ENCODE measurements at regions not wholly inside any gene's neighbourhood (a gene's known extent, or its start where the extent isn't known, plus 50 kb on each side); places are given as distances from the start of the nearest gene placed in this dataset.
A peak's percentile ranks its signal among the peaks of the same experiment; 100 is the strongest.

- DNase-seq, result no peak
Observed at GRCh38 chr6:130314271-130314670, 51.5 kb upstream of the TMEM200A start.

GRCh38 chr6:130313206-130313605 lies 52.6 kb upstream of the TMEM200A start:
- DNase-seq, result no peak

DNA sequence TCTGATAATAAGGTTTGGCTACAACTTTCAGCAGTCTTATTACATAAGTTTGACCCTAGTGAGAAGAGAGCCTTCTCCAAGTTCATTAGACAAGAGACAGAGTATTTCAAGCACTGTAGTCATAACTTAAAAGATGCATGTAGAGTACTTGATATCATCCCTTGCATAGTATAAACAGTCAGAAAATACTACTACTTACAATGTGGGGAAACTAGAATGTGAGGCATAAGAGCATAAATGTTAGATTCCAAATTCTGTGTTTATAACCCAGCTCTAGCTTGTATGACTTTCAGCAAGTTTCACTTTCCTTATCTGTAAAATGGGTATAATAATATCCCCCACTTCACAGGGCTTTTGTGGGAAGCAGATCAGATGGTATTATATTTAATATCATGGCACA lies 56.8 kb upstream of the TMEM200A start:
- no peak for DNase-seq

DNA sequence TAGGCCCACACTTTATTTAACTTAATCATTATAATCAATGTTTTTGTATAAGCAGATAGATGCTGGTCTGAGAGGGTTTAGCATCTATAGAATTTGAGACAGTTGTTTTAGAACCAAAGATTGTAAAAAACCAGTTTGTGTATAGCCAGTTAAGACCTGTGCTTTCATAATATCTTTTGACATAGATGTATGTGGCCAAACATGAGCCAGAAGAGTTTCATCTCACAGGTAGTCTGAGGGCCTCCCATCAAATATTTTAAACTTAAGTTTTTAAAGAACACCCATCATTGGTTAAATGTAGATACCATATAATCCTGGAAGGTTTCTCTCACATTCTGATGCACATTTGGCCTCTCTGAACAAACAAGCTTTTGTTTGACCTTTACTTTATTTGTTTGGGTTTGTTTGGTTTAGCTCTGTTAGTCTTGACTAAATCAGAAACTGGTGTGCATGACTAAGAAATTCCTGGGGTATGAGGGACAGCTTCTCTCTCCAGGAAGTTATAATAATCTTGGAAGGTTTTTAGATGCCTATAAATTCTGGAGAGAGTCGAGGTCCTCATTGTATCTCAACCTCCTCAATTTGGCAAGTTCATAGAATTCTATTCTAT lies 58.0 kb upstream of the TMEM200A start:
- DNase-seq, result no peak

- DNase-seq, result no peak
Observed at GRCh38 chr6:130306377-130306776, 59.4 kb upstream of the TMEM200A start.

- no peak for DNase-seq
Observed at GRCh38 chr6:130303431-130303830, 62.4 kb upstream of the TMEM200A start.

- no peak for DNase-seq
Observed at GRCh38 chr6:130298258-130298657, 67.6 kb upstream of the TMEM200A start.

DNA sequence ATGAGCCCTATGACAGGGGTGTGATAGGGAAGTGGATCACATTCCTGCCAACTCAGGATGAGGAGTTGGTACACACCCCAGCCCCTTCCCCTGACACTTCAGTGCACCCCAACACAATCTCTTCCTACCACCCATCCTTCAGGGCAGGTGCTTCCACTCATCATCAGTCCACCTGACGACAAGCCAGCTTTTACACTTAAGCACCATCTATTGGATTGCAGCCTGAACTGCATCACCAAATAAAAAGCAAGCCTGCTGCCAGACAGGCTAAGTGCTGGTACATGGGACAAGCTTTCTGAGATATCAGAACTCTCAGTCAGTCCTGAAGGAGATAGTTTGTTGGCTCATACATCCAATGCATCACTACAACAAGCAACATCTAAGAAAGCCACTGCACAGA lies 69.0 kb upstream of the TMEM200A start:
- no peak for DNase-seq

DNA sequence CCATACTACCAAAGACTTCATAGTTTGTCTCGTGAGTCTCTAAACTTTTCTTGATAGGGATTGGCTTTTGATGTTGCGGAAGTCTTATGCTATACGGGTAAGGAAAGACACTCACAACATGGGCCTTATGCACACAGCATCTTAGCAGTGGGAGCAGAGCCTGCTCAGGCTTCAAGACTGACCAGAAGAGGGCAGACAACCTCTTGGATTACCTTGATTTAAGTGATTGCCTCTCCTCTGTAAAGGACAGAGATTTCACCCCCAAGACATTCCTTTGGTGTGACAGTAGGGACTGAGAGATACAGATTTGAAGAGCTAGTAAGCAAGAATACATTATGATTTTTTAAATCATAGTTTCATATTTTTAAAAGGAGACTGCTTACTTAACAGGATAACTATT lies 71.0 kb upstream of the SAMD3 start:
- peak; percentile 6 for DNase-seq

DNA sequence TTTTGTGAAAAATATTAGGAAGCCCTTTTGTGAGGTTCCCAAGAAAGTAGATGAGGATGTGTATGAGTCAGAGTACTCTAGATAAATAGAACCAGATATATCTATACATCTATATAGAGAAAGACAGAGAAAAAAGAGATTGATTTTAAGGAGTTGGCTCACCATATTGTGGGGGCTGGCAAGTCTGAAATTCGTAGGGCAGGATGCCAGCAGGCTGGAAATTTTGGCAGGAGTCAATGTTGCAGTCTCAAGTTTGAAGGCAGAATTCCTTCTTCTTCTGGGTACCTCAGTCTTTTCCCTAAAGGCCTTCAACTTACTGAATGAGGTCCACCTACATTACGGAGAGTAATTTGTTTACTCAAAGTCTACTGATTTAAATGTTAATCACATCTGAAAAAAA lies 65.3 kb upstream of the SAMD3 start:
- no peak for DNase-seq

GRCh38 chr6:130282234-130282995 lies 59.7 kb upstream of the SAMD3 start:
- no peak for DNase-seq

DNA sequence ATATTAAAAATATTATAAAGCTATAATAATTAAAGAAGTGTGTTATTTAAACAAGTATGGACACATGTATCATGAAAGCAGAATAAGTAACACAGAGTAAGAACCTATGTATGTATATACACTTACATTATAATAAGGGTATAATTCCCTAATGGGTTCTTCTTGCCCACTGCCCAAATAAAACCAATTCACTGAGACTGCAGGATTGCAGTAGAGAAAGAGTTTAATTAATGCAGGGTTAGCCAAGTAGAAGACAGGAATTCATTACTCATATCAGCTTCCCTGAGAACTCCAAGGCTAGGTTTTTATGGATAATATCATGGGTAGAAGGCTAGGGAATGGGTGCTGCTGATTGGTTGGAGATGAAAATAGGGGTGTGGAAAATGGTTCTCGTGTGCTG lies 53.8 kb upstream of the SAMD3 start:
- DNase-seq, result no peak

DNA sequence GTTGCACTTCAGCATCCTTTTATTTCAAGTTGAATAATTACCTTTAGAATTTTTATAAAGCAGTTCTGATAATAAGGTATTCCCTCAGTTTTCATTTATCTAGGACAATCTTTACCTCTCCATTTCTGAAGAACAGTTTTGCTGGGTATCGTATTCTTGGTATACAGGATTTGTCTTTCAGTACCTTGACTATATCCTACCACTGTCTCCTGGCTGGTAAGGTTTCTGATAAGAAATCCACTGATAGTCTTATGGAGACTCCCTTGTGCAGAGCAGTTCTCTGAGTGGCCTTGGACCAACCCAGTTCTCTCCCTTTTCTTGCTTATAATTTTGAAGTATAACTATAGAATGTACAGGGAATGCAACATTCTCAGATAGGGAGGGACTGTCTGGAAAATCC lies 51.3 kb upstream of the SAMD3 start:
- DNase-seq, result no peak

Measured in NCI-H146 (cell line).